GM19240 (cell line): ENCODE measurements at regions not wholly inside any gene's neighbourhood (a gene's known extent, or its start where the extent isn't known, plus 50 kb on each side); places are given as distances from the start of the nearest gene placed in this dataset.
"Not testable (repeated sequence)": the region's sequence is repeated elsewhere in the genome, so short reads cannot be mapped to it uniquely, and the experiment has no call there.

Experiments
- DNase-seq: peaks from one replicate; pipeline ENCODE4 v3.0.0; 2011; ENCODE audit warnings: low spot score; ENCODE audit not compliant: insufficient read length

DNA sequence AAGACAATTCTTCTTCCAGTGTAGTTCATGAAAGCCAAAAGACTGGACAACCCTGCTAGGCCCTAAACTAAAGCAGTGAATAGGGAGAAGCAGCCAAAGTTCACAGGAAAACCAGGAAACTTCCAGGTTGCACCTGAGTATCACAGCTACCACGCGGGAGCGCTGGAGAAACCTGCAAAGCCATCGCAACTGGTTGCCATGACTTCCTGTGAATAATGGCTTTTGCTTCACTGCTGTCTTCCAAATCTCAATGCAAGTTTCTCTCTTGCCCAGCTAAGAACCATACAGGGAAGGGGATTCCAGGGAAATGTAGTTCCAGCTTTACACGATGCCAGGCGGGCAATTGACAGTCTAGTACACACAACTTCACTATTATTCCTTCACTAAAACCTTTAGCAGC, 114.1 kb downstream of the GXYLT1 start:
- no peak for DNase-seq

- DNase-seq: no peak
These were observed 117.1 kb downstream of the GXYLT1 start for GRCh38 chr12:42027546-42027945.

- no peak for DNase-seq
These were observed 120.2 kb downstream of the GXYLT1 start for GRCh38 chr12:42024495-42024830.

- DNase-seq: peak; percentile 43
These were observed 120.8 kb downstream of the GXYLT1 start for GRCh38 chr12:42023733-42024494.

DNA sequence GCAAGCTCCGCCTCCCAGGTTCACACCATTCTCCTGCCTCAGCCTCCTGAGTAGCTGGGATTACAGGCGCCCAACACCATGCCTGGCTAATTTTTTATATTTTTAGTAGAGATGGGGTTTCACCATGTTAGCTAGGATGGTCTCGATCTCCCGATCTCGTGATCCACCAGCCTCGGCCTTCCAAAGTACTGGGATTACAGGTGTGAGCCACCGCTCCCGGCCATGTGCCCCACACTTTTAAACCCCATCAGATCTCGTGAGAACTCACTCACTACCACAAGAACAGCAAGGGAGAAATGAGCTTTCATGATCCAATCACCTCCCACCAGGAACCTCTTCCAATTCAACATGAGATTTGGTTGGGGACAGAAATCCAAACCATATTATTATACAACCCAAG, 122.7 kb downstream of the GXYLT1 start:
- DNase-seq: not testable (repeated sequence)

GRCh38 chr12:42021469-42021868, 123.2 kb downstream of the GXYLT1 start:
- no peak for DNase-seq

DNA sequence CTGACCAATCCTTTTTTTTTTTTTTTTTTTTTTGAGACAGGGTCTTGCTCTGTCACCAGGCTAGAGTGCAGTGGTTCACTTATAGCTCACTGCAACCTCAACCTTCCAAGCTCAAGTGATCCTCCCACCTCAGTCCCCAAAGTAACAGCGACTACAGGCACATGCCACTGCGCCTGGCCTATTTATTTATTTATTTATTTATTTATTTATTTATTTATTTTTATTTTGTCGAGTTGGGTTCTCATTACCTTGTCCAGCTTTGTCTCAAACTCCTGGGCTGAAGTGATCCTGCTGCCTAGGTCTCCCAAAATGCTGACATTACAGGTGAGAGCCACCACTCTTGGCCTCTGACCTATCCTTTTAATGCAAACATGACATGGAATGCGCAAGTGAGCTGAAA, 124.4 kb downstream of the GXYLT1 start:
- no peak for DNase-seq

GRCh38 chr12:42019746-42020145, 124.9 kb downstream of the GXYLT1 start:
- no peak for DNase-seq

GRCh38 chr12:42017051-42017450, 127.6 kb downstream of the GXYLT1 start:
- DNase-seq: no peak

- DNase-seq: no peak
These were observed 129.6 kb downstream of the GXYLT1 start for GRCh38 chr12:42015051-42015461.

GRCh38 chr12:42012501-42012900, 132.2 kb downstream of the GXYLT1 start:
- DNase-seq: not testable (repeated sequence)

- no peak for DNase-seq
These were observed 134.0 kb downstream of the GXYLT1 start for GRCh38 chr12:42010715-42011114.

GRCh38 chr12:42010257-42010656, 134.4 kb downstream of the GXYLT1 start:
- DNase-seq: no peak

DNA sequence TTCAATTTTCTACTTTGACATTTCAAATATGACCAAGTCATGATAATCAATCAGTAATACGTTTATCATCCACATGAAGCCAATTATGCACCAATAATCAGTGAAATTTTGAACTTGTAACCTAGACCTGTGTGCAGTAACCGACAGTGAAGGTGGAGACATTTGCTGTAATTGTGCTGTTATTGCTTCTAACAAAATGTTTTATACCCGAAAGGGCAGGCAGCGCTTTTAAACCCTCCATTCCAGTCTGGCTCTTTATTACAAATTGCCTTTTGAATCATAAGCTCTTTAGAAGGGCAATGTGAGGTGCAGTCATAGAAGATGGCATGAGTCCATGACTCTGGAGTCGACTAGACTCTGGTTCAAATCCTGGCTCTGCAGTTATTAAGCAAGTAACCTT, 135.7 kb downstream of the GXYLT1 start:
- no peak for DNase-seq

GRCh38 chr12:42003031-42003430, 141.6 kb downstream of the GXYLT1 start:
- DNase-seq: no peak

DNA sequence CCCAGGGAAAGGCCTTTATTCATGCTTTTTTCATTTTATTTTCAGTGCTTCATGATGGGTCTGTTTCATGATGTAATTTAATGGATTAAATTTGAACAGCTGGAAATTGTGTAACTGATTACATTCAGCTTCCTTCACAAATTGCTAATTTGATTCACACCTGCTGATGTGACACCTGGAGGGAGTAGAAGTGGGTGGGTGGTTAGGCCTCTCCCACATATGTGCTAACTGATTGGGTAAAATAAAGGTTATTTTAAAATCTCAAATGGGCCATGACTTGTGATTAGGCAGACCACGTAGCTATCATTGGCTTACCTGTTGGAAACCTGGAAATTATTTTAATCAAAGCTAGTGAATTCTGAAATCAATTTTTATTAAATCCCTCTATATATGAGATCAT, 142.1 kb downstream of the GXYLT1 start:
- no peak for DNase-seq

DNA sequence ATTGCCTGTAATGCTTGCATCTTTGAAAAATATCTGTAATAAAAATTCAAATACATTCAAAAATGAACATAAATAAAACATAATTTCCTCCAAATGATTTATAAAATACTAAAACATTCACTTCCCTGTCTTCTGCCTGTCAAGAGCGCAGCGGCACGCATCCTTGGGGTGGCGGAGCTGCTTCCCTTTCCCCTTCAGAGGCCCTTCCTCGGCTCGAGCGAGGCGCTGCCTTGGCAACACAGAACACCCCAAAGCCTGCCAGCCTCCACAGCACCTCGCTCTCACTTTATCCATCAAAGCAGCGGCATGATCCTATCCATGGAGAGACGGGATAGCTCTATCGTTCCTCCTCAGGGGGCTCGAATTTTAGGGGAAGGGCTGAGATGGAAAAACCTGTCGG, 146.2 kb downstream of the GXYLT1 start:
- DNase-seq: no peak

DNA sequence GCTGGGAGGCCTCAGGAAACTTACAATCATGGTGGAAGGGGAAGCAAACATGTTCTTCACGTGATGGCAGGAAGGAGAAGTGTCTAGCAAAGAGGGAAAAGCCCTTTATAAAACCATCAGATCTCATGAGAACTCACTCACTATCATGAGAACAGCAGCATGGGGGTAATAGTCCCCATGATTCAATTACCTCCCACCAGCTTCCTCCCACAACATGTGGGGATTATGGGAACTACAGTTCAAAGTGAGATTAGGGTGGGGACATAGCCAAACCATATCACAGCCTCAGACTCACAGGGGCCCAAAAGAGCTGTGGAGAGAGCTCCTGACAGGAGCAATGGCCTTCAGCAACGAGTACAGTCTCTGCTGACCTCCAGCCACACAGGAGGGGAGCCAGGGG, 151.4 kb downstream of the GXYLT1 start:
- no peak for DNase-seq

GRCh38 chr12:41992692-41993215, 151.9 kb downstream of the GXYLT1 start:
- no peak for DNase-seq

DNA sequence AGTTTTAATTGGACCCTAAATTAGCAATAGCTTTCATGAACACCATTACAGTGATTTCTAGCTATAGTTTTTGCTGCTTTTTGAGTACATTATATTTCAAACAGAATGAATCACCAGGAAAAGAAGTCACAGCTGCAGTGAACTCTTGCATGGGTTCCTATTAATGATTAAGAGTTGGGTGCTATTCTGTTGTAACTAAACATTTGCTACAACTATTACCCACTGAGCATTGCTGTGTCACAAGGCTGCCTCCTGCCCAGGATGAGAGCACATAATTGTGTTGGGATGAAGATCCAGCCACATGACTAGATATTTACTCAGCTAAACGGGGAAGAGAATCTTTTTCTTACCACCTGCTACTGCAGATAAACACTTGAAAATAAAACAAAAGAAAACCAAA, 152.7 kb downstream of the GXYLT1 start:
- DNase-seq: no peak

DNA sequence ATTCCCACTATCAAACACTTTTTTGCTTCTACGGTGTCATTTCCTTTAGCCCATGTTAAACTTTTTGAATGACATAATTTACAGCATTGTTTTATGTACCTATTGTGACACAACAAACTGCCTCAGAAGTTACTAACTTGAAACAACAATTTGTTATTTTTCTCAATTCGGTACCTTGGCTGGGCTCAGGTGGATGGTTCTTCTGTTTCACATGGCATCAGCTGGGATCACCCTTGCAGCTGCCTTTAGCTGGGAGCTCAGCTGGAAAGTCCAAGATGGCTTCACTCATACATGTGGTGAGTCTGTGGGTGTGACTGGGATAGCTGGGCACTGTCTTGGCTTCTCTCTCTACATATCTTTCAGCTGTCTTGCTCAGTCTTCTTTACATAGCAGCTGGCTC, 156.0 kb downstream of the GXYLT1 start:
- DNase-seq: no peak

DNA sequence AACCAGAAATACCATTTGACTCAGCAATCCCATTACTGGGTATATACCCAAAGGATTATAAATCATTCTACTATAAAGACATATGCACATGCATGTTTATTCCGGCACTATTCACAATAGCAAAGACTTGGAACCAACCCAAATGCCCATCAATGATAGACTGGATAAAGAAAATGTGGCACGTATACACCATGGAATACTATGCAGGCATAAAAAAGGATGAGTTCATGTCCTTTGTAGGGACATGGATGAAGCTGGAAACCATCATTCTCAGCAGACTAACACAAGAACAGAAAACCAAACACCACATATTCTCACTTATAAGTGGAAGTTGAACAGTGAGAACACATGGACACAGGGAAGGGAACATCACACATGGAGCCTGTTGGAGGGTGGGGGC, 158.2 kb downstream of the GXYLT1 start:
- DNase-seq: not testable (repeated sequence)

DNA sequence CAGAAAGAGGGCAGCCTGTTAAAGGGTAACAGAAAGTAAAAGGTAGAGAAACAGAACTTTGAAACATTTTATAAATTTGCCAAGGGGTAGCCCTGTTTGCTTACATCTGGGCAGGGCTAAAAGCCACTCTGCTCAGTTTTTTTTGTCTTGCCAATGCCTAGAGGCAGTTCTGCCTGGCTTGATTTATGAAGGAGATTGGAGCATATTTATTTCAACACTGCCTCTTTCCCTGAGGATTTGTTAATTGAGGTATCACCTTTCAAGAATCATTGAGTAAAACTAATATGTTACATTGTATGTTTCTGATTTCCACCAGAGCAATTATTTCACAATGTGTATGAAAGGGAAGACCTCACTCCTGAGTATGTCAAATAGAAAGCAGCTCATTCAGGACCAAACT, 160.8 kb downstream of the GXYLT1 start:
- DNase-seq: no peak

DNA sequence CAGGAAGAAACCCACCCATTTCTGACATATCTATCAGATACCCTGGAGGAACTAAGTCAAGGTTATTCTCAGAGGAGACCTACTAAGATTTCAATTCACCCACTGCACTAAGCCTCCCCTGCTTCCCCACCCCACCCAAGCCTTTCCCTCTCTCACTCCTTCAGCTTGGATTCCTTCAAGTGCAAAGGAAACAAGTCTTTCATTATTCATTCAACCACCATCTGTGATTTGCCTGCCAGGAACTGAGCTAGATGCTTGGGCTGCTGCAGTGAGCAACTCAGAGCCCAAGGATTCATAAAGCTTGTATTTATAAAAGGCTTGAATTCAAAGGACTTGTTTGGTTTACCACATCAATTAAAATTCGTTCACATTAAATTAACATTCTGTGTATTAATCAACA, 161.3 kb downstream of the GXYLT1 start:
- no peak for DNase-seq
